Type B pancreatic cell (in vitro differentiated cells): ENCODE measurements at regions not wholly inside any gene's neighbourhood (a gene's known extent, or its start where the extent isn't known, plus 50 kb on each side); places are given as distances from the start of the nearest gene placed in this dataset.

Experiments used
- DNase-seq: peaks from one replicate; pipeline ENCODE4 v3.0.0; 2021; ENCODE audit warnings: mixed read lengths; ENCODE audit not compliant: unreplicated experiment; ENCODE audit errors: extremely low spot score
- H3K27ac Mint-ChIP-seq: 2 replicates; pipeline ENCODE4 v1.8.0; 2021; ENCODE audit warnings: mild to moderate bottlenecking, mixed read lengths
- H3K27me3 Mint-ChIP-seq: 2 replicates; pipeline ENCODE4 v1.8.0; 2021; ENCODE audit warnings: mixed read lengths
- H3K36me3 Mint-ChIP-seq: 2 replicates; pipeline ENCODE4 v1.8.0; 2021; ENCODE audit warnings: mixed read lengths
- H3K4me1 Mint-ChIP-seq: one replicate; pipeline ENCODE4 v1.8.0; 2021; ENCODE audit warnings: mixed read lengths; ENCODE audit not compliant: unreplicated experiment
- H3K4me3 Mint-ChIP-seq: 2 replicates; pipeline ENCODE4 v1.8.0; 2021; ENCODE audit warnings: mild to moderate bottlenecking, mixed read lengths
- H3K9me3 Mint-ChIP-seq: 2 replicates; pipeline ENCODE4 v1.8.0; 2021; ENCODE audit warnings: mixed read lengths
- TF ChIP-seq, protein P1 (sequence below): fragments of 200-600 bp; sonication (generic); conservative IDR thresholded peaks from 2 replicates; pipeline ENCODE4 v1.5.0; 2021; ENCODE audit warnings: antibody characterized with exemption, mild to moderate bottlenecking

DNA sequence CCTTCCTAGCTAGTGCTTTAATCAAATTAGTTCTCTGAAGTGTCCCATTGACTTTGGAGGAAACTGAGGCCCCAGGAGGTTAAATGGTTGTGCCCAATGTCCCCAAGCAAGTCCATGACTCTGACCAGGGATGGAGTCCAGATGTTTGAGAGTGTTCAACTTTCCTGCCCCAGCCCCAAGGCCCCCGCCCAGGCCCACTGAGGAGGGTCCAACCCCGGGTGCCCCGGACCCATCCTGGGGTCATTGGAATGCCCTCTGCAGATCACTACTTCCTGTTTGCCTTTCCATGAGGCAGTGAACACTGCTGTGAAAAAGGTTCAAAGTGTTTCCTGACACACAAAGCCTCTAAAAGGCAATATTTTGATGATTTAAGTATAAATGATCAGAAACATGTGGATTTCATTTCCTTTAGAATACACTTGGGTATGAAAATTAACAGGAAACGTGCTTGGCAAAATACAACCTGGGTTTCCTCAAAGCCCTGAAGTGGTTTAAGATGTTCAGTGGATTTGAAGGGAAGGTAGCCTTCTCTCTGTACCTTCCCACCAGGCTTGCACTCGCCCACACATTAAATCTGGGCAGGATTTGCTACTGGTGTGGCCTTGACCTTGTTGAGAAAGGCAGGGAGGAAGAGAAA is 335.7 kb downstream of the TSHZ3 start:
- no peaks in the 10 kb centered on the region for H3K36me3 Mint-ChIP-seq
- no peak overlapping the region for H3K27ac Mint-ChIP-seq
- TF ChIP-seq, protein P1, sequence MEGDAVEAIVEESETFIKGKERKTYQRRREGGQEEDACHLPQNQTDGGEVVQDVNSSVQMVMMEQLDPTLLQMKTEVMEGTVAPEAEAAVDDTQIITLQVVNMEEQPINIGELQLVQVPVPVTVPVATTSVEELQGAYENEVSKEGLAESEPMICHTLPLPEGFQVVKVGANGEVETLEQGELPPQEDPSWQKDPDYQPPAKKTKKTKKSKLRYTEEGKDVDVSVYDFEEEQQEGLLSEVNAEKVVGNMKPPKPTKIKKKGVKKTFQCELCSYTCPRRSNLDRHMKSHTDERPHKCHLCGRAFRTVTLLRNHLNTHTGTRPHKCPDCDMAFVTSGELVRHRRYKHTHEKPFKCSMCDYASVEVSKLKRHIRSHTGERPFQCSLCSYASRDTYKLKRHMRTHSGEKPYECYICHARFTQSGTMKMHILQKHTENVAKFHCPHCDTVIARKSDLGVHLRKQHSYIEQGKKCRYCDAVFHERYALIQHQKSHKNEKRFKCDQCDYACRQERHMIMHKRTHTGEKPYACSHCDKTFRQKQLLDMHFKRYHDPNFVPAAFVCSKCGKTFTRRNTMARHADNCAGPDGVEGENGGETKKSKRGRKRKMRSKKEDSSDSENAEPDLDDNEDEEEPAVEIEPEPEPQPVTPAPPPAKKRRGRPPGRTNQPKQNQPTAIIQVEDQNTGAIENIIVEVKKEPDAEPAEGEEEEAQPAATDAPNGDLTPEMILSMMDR: no peak
- H3K4me3 Mint-ChIP-seq: peak overlapping the region; percentile 36
- no peaks in the 10 kb centered on the region for H3K9me3 Mint-ChIP-seq
- no peak for DNase-seq
- H3K4me1 Mint-ChIP-seq: peaks cover 7% of the 10 kb centered on the region
- H3K27me3 Mint-ChIP-seq: peaks cover 13% of the 10 kb centered on the region

DNA sequence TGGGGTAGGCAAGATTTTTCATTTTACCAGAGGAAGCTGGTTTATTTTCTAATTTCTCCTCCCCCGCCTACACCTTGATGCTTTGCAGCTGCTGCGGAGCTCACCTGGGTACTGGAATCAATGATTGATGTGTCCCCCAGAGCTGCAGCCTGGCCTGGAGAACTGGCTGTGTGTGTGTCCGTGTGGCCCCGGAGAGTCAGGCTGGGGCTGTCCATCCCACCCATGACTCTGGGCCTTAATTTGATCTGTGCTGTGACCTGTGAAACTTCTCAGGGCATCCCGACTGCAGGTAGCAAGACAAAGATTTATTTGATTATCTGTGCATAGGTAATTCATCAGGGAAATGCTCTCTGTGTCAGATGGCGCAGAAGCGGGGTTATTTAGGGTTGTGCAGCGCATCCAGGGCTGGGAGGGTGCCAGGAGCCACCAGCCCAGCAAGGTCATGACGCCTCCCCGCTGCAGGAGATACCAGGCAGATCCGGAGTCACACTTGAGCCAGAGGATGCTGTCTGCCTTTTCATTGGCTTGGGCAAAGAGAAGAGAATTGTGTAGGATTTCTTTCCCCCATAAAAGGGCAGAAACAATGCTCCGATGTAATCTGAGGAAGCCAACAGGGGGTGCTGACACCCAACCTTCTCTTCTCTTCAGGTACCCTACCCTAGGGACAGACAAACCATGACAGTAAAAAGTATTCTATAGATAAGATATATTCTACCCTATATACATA is 346.6 kb downstream of the TSHZ3 start:
- H3K9me3 Mint-ChIP-seq: no peaks in the 10 kb centered on the region
- peaks cover 4% of the 10 kb centered on the region for H3K4me1 Mint-ChIP-seq
- H3K27ac Mint-ChIP-seq: no peak overlapping the region
- H3K4me3 Mint-ChIP-seq: no peak overlapping the region
- TF ChIP-seq, protein P1: peak; percentile 32
- H3K36me3 Mint-ChIP-seq: no peaks in the 10 kb centered on the region
- DNase-seq: no peak
- H3K27me3 Mint-ChIP-seq: peaks cover 27% of the 10 kb centered on the region

DNA sequence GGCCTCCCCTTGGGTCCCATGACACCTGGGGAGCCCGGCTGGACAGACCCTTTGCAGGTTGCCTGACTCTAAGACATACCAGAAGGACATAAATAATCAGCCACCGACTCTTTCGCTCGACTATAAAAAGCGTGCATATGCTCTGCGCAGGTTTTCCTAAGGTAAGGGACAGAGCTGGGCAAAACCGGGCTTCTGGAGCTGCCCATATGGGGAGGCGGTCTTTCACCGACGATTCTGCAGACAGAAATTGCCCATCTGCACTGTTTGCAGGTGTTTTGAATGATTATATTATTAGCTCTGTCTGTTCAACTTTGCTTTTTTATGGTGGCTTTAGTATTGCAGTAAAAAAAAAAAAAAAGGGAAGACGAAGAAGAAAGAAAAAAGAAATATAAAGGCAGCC is 347.2 kb downstream of the TSHZ3 start:
- DNase-seq: no peak
- Mint-ChIP-seq H3K27me3 (peaks cover 27% of the 10 kb centered on the region), H3K4me1 (peaks cover 4% of the 10 kb centered on the region), H3K9me3 (no peaks in the 10 kb centered on the region), H3K36me3 (no peaks in the 10 kb centered on the region), H3K4me3 (no peak overlapping the region), H3K27ac (no peak overlapping the region)
- TF ChIP-seq, protein P1: no peak

DNA sequence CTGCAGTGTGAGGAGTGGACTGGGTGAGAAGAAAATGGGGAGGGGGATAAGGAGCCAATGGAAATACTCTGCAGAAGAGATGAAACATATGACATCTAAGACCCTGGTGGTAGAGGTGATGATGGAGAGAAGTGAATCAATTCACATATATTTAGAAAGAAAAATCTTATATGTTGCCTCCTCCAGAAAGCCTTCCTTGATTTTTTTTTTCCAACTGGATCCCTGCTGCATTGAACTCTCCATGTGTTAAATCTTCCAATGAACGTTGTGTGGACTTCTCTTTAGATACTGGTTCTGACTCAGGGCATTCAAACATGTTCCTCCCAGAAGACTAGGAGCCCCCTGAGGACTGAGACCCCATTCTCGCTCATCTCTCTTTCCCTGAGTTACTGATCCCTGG is 348.3 kb downstream of the TSHZ3 start:
- TF ChIP-seq, protein P1: no peak
- no peak overlapping the region for H3K4me3 Mint-ChIP-seq
- no peaks in the 10 kb centered on the region for H3K36me3 Mint-ChIP-seq

DNA sequence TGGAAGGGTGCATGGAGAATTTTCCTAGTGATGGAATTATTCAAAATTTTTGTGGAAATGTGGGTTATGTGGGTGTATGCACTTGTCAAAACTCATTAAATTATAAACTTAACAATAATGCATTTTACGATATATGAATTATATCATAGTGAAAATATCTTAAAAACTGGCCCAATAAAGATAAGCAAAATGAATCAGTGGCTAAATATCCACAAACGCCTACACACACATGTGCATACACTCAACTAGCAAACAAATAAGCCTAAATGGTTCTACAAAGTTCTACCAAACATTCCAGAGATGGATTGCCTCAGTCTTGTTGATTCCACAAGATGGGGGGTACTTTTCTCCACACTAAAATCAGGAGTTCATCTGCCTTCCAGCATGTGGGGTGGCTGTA is 349.5 kb downstream of the TSHZ3 start:
- Mint-ChIP-seq H3K36me3 (no peaks in the 10 kb centered on the region), H3K4me1 (peaks cover 4% of the 10 kb centered on the region), H3K27me3 (peaks cover 17% of the 10 kb centered on the region), H3K9me3 (no peaks in the 10 kb centered on the region), H3K4me3 (no peak overlapping the region), H3K27ac (no peak overlapping the region)
- TF ChIP-seq, protein P1: no peak
- DNase-seq: no peak

More for the DNA sequence above, 348.3 kb downstream of the TSHZ3 start:
- peaks cover 22% of the 10 kb centered on the region for H3K27me3 Mint-ChIP-seq
- no peak overlapping the region for H3K27ac Mint-ChIP-seq
- peaks cover 4% of the 10 kb centered on the region for H3K4me1 Mint-ChIP-seq
- H3K9me3 Mint-ChIP-seq: no peaks in the 10 kb centered on the region
- DNase-seq: no peak
